ENCODE measurements at regions not wholly inside any gene's neighbourhood (a gene's known extent, or its start where the extent isn't known, plus 50 kb on each side); places are given as distances from the start of the nearest gene placed in this dataset.

- no peak overlapping the region for H3K4me3 ChIP-seq (replicated peaks; ENCODE audit: insufficient read depth, low read length)
- DNase-seq (ENCODE audit: low read depth in 1 of 2, low spot score in 1 of 2) = no peak
- no peaks in the 10 kb centered on the region for H3K27me3 ChIP-seq (ENCODE audit: insufficient read depth, poor library complexity, severe bottlenecking)
- H3K27ac ChIP-seq (replicated peaks) = no peak overlapping the region
- TF ChIP-seq, protein P1, sequence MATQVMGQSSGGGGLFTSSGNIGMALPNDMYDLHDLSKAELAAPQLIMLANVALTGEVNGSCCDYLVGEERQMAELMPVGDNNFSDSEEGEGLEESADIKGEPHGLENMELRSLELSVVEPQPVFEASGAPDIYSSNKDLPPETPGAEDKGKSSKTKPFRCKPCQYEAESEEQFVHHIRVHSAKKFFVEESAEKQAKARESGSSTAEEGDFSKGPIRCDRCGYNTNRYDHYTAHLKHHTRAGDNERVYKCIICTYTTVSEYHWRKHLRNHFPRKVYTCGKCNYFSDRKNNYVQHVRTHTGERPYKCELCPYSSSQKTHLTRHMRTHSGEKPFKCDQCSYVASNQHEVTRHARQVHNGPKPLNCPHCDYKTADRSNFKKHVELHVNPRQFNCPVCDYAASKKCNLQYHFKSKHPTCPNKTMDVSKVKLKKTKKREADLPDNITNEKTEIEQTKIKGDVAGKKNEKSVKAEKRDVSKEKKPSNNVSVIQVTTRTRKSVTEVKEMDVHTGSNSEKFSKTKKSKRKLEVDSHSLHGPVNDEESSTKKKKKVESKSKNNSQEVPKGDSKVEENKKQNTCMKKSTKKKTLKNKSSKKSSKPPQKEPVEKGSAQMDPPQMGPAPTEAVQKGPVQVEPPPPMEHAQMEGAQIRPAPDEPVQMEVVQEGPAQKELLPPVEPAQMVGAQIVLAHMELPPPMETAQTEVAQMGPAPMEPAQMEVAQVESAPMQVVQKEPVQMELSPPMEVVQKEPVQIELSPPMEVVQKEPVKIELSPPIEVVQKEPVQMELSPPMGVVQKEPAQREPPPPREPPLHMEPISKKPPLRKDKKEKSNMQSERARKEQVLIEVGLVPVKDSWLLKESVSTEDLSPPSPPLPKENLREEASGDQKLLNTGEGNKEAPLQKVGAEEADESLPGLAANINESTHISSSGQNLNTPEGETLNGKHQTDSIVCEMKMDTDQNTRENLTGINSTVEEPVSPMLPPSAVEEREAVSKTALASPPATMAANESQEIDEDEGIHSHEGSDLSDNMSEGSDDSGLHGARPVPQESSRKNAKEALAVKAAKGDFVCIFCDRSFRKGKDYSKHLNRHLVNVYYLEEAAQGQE (IDR thresholded peaks at IDR 0.05; ENCODE audit: insufficient replicate concordance, low read depth) = no peak
- TF ChIP-seq CTCF (IDR thresholded peaks at IDR 0.05; ENCODE audit: insufficient read depth, low read length) (no peak), GABPA (IDR thresholded peaks at IDR 0.05; ENCODE audit: low read depth) (no peak), SPI1 (IDR thresholded peaks at IDR 0.05; ENCODE audit: borderline replicate concordance, low read depth) (no peak), POLR2AphosphoS5 (IDR thresholded peaks at IDR 0.05; ENCODE audit: low read depth) (no peak)
These were observed 59.1 kb upstream of the ZNF648 start for GRCh38 chr1:182120411-182121258.

GRCh38 chr1:182119631-182120030 is 58.1 kb upstream of the ZNF648 start:
- no peak for TF ChIP-seq CTCF (IDR thresholded peaks at IDR 0.05; ENCODE audit: insufficient read depth, low read length)
- TF ChIP-seq GABPA (IDR thresholded peaks at IDR 0.05; ENCODE audit: low read depth) = no peak
- TF ChIP-seq, protein P1 (IDR thresholded peaks at IDR 0.05; ENCODE audit: insufficient replicate concordance, low read depth) = no peak
- TF ChIP-seq SPI1 (IDR thresholded peaks at IDR 0.05; ENCODE audit: borderline replicate concordance, low read depth) = no peak
- TF ChIP-seq POLR2AphosphoS5 (IDR thresholded peaks at IDR 0.05; ENCODE audit: low read depth) = no peak
- Histone ChIP-seq H3K27me3 (ENCODE audit: insufficient read depth, poor library complexity, severe bottlenecking) (no peaks in the 10 kb centered on the region), H3K4me3 (replicated peaks; ENCODE audit: insufficient read depth, low read length) (no peak overlapping the region), H3K27ac (replicated peaks) (no peak overlapping the region)
- no peak for DNase-seq (ENCODE audit: low read depth in 1 of 2, low spot score in 1 of 2)

- no peak for DNase-seq (ENCODE audit: low read depth in 1 of 2, low spot score in 1 of 2)
- H3K27ac ChIP-seq (replicated peaks) = no peak overlapping the region
- H3K27me3 ChIP-seq (ENCODE audit: insufficient read depth, poor library complexity, severe bottlenecking) = no peaks in the 10 kb centered on the region
- no peak overlapping the region for H3K4me3 ChIP-seq (replicated peaks; ENCODE audit: insufficient read depth, low read length)
- TF ChIP-seq GABPA (IDR thresholded peaks at IDR 0.05; ENCODE audit: low read depth) (no peak), SPI1 (IDR thresholded peaks at IDR 0.05; ENCODE audit: borderline replicate concordance, low read depth) (no peak), CTCF (IDR thresholded peaks at IDR 0.05; ENCODE audit: insufficient read depth, low read length) (no peak), POLR2AphosphoS5 (IDR thresholded peaks at IDR 0.05; ENCODE audit: low read depth) (no peak)
- TF ChIP-seq, protein P1 (IDR thresholded peaks at IDR 0.05; ENCODE audit: insufficient replicate concordance, low read depth) = no peak
These were observed 57.3 kb upstream of the ZNF648 start for GRCh38 chr1:182118851-182119250.
